COLO668 (cell line): ENCODE measurements at regions not wholly inside any gene's neighbourhood (a gene's known extent, or its start where the extent isn't known, plus 50 kb on each side); places are given as distances from the start of the nearest gene placed in this dataset.

ENCODE experiments used
- DNase-seq: peaks from one replicate; lab custom pipeline; 2025; ENCODE audit not compliant: unreplicated experiment; lab: John Stamatoyannopoulos, UW

DNA sequence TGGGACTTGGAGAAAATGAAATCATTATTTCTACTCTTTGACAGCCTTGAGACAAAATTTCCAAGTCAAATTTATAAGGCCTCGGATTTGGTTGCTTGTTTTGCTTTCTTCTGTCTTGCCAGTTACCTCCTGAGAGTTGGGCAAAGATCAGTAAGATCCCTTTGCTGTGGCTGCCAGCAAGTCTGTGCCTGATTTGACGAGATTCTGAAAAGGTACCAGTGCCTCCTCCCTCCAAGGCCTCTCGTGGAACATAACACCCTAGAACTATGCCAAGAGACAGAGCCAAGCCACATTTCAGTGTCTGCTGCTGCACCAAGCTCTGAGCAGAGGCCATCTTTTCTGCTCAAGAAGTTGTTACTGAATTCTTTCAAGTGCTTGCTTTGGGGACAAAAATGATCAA is 61.0 kb downstream of the GTPBP8 start:
- DNase-seq = no peak

DNA sequence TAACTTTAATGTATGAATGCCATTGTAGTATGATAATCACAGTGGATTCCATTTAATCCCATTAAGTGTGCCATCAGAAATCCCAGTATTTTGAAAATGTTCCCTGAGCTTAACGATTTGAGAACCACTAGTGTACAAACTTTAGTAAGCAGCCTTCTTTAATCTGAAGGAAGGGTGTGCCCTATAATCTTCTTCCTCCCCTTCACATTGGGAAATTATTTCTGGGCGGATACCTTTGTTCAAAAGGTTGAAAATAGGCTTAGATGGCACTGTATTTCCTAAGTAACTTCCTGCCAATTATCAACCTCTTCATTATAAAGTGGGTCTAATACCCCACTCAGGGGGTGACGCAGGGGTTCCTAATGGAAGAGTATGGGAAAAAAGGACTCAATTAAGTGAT is 62.4 kb downstream of the GTPBP8 start:
- no peak for DNase-seq

DNA sequence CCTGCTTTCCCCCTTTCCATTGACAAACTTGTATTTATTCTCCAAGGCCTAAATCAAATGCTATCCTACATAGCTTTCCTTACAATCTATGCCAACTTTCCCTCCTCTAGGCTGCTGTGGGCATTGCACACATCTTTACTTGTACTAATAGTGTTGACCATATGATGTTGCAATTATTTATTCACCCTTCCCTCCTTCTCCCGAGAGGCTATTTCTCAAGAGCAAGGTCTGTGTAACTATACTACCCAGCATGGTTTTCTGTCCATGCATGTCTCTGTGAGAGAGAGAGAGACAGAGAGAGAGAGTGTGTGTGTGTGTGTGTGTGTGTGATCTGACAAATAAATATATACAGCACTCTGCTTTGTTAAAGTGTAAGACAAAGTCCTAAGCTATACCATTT is 63.8 kb downstream of the GTPBP8 start:
- no peak for DNase-seq

DNA sequence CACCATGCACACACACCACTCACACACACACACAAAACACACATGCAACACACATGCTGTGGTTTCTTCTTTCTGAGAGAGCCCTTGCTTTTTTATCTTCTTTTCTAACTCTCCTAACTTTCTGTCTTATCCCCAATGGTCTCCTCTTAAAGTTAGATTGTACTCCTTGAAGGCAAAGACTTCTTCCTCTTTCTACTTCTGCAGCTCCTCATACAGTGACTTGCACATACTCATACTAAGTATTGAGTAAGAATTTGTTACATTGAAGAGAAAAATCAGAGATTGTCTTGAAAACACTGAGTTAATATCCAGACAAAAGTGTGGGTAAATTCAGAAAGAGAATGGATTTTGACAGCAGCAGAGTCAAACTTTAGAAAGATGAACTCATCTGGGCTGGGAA is 64.4 kb downstream of the GTPBP8 start:
- no peak for DNase-seq

DNA sequence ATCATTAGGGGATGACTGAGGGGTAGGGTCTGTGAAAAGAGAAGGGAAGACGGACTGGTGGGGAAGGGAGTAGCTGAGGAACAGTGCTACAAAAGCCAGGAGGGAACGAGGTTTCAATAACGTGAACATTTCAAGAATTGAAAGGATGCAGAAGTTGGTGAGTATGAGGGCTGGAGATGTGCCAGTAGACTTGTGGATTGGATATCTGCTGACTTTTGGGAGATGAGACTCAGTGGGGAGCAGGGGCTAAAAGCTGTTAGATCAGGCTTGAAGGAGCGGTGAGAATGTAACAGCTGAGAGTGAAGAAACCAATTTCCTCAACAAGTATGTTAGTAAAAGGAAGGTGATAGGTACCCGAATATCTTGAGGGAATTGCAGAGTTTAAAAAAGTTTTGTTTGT is 65.2 kb downstream of the GTPBP8 start:
- DNase-seq = no peak

DNA sequence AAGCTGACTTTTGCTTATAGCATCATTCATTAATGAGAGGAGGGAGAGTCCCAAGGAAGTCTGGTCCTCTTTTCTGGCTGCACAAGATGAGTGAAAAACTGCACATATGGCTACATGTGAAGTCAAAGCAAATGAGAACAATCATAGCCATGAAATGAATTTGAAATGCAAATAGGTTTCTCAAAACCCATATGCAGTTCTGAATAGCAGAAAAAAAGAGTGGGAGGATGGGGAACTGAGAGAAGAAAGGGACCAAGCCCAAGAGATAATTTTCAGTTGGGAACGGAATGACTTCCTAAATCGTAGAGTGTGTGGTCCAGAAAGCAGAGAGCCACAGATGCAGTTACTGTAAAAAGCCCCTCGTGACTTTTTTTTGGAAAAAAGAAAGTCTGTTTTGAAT is 66.3 kb downstream of the GTPBP8 start:
- no peak for DNase-seq

DNA sequence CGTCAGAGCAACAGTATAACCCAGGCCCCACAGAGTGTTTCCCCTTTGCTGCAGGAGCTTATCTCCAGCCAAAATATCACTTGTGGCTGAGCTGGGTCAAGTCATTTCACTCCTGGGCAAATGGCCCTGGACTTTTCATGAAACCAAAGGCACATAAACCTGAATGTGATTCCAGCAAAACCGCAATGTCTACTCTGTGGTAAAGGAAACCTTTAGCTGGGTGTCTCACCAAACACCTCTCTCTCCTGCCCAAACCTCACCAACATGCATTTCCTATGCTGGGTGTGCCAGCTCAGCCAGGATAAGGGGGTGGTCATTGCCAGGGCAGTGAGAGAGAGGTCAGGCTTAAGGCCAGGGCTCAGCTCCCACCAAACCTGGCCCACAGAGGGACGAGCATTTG is 67.4 kb downstream of the GTPBP8 start:
- no peak for DNase-seq

DNA sequence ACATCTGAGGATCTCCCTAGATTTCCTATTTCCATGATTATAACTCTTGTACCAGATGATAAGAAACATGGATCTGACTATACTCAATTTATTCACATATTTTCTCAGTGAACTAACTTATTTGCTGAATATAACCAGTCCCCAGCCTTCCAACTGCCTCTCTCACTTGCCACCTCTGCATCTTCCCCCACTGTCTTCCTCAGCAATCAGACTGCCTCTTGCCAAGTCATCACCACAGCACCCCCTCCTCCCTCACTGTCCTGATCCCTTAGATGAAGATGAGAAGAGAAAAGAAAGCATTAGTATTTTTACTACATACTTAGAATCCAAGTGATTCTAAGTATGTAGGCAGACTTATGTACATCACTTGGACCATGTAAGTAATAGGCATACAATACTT is 71.9 kb downstream of the GTPBP8 start:
- no peak for DNase-seq

DNA sequence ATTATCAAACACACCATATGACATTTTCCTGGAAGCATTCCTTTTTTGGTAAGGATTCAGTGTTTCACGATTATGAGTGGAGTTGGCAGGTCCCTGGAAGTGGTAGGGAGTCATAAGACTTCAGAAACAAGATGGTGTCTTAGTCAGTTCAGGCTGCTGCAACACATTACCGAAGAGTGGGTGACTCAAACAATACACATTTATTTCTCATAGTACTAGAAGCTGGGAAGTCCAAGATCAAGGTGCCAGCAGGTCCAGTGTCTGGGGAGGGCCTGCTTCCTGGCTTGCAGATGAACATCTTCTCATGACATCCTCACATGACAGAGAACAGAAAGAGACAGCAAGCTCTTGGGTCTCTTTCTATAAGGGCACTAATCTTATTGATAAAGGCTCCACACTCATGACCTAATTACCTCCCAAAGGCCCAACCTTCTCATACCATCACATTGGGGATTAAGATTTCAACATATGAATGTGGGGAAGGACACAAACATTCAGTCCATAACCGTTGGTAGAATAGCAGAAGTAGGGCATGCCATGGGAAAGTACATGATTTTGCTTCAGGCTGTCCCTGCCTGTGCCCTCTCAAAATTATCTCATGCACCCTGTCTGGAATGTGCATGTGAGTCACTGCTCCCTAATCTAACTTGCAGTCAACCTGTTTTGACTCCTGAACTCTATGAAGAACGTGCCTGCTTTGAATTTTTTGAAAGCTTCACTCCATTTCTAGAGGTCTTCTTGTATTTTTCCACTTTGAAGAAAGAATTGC is 72.5 kb downstream of the GTPBP8 start:
- no peak for DNase-seq

DNA sequence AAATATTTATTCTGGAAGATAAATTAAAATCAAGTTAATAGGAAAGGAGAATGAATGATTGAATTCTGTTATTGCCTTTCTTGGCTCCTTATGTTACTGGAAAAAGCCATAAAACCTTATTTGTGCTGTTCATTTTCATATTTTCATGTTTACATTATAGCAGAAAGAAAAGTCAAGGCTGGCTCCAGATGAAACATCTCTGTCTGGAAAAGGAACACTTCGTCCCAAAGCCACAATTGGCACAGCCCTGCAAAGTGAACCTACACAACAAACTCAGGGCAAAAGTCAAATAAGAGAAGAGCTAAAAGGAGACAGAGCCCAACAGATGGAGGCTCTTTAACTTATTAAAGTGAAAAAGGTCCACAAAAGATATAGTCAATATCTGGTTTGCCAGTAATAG is 73.4 kb downstream of the GTPBP8 start:
- DNase-seq = no peak

DNA sequence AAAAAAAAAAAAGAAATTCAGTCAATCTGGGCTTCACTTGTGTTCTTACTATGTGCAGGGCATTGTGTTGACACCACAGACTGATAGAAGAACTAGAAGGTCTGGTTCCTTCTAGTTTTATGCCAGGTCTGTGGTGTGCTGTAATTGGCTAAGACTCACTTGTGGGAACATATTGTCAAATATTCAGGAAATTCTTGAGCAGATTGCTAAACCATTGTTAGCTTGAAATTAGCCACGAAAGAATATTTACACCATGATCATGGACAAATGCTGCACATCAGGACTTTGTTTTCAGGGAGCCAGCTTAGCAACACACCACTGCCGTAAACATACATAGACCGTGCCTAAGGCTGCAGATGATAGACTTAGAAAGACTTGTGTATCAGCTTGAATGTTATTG is 74.6 kb downstream of the GTPBP8 start:
- DNase-seq = no peak

DNA sequence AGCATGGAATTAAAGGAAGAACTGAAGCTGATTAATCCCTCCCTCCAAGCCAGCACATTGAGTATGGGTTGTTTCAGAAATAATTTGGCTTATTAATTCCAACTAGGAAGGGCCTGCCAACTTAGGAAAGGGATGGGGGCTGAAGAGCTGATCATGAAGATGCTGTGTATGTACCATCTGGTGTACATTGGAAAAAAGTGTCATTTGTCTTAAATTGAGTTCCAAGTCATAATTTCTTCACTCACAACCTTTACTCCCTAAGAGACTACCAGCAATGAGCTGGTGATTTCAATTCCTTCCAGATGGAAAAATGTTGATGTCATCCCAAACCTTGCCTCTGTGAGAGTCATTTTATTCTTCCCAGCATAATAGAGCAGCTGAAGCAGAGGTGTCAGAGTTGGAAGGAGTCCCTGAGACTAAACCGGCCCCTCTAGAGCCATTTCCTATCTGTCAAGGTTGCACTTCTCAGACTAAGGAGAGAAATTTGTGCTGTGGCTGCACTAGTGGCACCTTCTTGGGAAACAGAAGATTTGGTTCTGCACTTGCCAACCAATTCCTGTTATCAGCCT is 79.4 kb downstream of the GTPBP8 start:
- no peak for DNase-seq

DNA sequence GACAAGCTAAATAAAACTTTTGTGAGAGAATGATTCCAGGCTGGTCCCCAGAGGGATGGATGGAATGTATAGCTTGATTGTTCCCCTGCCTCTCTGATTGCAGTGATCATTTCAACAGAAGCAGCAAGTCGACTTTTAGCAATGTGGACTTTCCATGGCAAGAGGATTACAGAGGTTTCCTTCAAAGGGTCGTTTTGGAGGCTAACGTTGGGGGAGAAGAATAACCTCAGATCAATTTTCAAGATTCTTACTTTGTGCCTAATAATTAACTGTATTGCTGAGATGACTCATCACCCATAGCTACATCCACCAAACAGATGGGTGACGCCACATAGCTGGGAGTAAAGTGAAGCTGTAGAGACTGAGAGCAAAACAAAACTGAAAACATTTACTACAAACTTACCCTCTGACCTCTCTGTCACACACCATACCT is 79.9 kb downstream of the GTPBP8 start:
- DNase-seq = no peak

DNA sequence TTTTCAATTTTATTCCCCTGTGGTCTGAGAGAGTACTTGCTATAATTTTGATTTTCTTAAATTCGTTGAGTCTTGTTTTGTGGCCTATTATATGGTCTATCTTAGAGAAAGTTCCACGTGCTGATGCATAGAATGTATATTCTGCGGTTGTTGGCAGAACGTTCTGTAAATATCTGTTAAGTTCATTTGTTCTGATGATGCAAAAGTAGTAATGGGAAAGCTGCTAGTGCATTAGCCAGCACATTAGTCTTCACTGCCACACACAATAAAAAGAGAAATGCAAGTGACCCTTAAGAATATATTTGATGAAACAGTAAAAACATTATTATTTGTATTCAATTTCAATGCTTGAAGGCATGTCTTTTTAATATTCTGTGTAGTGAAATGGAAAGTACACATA is 84.8 kb downstream of the GTPBP8 start:
- DNase-seq = no peak

DNA sequence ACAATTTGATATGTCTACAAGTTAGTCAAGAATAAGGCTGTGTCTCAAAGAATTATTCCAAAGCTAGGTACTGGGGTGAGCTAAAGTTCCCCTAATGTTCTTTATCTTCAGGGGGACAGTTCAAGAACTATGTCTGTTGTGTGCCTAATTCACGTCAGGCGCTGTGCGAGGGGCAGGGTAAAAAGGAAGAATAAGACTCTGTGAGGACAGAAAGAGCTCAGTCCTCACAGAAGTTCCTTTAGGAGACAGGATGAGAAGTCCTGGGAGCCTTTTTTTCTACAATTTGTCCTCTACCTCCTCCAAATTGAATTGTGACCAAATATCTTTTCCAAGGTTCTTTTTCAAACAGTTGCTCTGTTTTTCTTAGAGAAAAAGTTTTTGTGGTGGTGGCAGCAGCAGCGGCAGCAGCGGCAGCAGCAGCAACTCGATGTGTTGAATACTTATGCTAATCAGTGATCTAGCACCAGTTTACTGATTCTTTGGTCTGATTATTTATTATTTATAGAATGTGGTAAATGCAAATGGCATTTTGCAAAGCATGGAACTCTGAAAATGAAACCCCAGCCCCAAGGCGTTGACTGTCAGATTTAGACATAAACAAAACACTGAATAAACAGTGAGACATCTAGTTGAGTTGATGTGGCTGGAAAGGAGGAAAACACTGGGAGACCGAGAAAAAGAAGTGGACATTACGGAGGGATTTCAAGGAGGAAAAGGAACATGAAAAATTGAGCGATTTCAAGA is 88.6 kb downstream of the GTPBP8 start:
- no peak for DNase-seq

DNA sequence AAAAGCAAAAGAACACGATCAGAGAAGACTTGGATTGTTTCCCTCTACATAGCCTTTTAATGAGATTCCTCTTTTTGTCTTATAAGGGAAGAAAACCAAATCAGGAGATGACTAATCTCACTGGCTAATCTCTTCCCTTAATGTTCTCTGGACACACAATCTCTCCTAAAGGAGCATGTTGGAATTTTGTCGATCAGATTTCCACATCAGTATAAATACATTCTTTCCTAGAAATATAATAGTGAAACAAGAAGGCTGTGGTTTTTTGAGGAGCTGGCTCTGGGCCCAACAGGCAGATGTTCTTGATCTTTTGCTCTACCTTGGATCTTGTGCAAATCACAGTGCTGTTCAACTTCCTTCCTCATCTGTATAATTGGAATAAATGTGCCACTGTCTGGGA is 94.0 kb downstream of the GTPBP8 start:
- no peak for DNase-seq

DNA sequence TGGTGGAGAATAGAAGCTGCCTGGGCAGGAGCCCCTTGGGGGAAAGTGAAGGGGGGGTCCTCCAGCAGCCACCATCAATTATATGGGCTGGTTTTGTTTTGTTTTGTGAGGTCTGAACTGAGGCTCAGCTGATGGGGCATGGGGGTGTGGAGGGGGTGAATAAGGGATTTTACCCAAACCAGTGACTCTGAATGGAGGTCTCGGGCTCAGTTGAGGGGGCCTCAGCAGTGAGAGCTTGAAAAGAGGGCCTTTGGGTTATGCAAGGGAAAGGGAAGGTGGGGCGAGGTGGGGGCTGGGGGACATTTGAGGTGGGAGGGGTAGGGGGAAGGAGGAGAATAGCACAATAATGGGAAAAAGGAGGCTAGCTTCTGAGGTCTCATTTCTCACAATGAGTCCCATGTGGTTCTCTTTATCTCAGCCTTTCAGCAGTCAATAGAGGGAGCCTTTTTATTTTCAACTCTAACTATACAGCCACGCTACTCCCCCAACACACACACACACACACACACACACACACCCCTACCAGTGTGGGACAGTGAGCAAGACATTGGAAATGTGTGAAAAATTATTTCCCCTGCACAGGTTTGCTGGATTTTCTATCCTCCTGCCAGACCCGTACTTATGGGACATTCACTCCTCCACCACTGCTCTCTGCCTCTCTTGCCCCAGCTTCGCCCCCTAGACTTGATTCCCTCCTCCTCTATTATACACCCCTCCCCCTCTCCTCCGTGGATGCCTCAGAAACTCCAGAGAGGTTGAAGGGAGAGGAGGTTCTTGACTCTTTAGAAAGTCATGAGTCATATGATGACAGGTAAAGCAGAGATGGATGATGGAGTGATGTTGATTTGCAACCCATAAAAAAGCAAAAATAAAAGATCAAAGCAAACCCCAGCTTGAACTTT is 96.0 kb downstream of the GTPBP8 start:
- DNase-seq = no peak

DNA sequence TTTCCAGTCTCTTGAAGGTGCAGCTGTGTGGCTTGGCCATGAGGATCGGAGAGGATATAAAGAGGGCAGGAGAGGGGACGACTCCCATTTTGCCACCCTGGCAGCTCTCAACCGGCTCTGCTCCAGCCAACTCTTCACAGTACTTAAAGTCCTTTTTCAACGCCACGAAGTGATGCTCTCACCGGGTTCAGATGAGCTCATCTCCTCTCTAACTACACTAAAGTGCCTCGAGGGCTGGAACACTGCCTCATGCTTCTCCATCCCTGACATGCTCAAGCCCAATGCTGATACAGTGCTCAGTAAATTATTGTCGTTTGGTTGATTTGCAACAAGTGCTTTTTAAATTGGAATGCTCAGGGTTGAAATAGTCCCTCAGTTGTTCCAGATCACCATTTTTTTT is 97.8 kb downstream of the GTPBP8 start:
- no peak for DNase-seq

DNA sequence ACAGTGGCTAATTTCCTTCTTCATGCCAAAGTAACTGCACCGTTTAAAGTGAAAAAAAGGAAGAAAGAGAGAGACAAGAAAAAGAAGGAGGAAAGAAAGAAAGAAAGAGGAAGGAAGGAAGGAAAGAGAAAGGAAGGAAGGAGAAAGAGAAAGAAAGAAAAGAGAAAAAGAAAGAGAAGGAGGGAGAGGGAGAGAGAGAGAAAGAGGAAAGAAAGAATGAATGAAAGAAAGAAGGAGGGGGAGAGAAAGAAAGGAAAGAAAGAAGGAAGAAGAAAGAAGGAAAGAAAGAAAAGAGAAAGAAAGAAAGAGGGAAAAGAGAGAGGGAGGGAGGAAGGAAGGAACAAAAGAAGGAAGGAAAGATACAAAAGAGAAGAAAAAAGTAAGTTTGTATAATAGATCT is 100.6 kb downstream of the GTPBP8 start:
- no peak for DNase-seq

DNA sequence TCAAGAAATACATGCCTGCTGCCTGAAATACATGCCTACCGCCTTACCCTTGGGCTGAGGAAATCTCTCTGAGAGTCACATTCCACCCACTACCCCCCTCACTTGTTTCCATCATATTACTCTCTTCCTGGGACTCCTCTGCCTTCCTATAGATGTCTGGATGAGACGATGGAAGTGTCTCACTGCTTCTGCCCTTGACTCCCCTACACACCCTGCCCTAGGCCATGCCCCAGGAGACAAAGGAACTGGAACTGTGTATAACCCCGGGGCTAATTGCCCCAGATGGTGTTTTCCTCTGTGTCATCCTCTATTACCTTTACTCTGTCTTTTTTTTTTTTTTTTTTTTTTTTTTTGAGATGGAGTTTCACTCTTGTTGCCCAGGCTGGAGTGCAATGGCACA is 102.0 kb downstream of the GTPBP8 start:
- DNase-seq = no peak
